Gastrocnemius medialis (tissue), 4 donors: ENCODE measurements at regions not wholly inside any gene's neighbourhood (a gene's known extent, or its start where the extent isn't known, plus 50 kb on each side); places are given as distances from the start of the nearest gene placed in this dataset.

Experiments
- CTCF ChIP-seq, 5 experiments: fragments of 450-650 bp in 3 of 5; fragments of 200-600 bp in 2 of 5; sonication (generic) in 2 of 5; IDR thresholded peaks in 4 of 5; conservative IDR thresholded peaks in 1 of 5; 1 replicate in 4 of 5; 2 replicates in 1 of 5; pipeline ENCODE4 v1.5.1; 2016 to 2019; ENCODE audit warnings: antibody characterized with exemption in 5 of 5, mild to moderate bottlenecking in 3 of 5, moderate library complexity in 3 of 5
- POLR2A ChIP-seq, 2 donors: fragments of 450-650 bp; IDR thresholded peaks; one replicate each; pipeline ENCODE4 v1.6.1; 2017; ENCODE audit warnings: antibody characterized with exemption in 2 of 2, mild to moderate bottlenecking in 2 of 2, moderate library complexity in 2 of 2

- TF ChIP-seq CTCF (IDR thresholded peaks at IDR 0.05 in 4 of 5, conservative IDR thresholded peaks at IDR 0.05 in 1 of 5) (no peak), POLR2A (IDR thresholded peaks at IDR 0.05) (no peak)
Observed at GRCh38 chr13:54301085-54301484, 1272.5 kb downstream of the OLFM4 start.
